ENCODE measurements at regions not wholly inside any gene's neighbourhood (a gene's known extent, or its start where the extent isn't known, plus 50 kb on each side); places are given as distances from the start of the nearest gene placed in this dataset.

DNA sequence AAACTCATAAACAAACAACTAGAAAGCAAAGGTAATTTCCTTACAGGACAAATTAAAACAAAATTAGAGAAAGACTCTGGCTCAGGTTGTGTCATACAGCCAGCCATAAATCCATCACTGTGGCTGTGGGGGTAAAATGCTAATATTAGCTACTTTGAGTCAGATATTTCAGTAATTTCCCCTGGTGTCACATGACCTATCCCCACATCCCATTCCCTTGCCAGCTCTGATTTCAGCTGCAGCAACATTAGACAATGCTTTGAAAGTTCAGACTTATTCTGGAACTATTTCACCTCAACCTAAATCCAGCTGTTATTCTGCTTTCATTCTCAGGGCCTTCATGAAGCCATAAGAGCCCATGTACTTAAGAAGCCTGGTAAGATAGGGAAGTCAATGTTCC, 55.3 kb downstream of the RPL10L start:
- TF ChIP-seq, protein P1, sequence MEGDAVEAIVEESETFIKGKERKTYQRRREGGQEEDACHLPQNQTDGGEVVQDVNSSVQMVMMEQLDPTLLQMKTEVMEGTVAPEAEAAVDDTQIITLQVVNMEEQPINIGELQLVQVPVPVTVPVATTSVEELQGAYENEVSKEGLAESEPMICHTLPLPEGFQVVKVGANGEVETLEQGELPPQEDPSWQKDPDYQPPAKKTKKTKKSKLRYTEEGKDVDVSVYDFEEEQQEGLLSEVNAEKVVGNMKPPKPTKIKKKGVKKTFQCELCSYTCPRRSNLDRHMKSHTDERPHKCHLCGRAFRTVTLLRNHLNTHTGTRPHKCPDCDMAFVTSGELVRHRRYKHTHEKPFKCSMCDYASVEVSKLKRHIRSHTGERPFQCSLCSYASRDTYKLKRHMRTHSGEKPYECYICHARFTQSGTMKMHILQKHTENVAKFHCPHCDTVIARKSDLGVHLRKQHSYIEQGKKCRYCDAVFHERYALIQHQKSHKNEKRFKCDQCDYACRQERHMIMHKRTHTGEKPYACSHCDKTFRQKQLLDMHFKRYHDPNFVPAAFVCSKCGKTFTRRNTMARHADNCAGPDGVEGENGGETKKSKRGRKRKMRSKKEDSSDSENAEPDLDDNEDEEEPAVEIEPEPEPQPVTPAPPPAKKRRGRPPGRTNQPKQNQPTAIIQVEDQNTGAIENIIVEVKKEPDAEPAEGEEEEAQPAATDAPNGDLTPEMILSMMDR (IDR thresholded peaks at IDR 0.05), result no peak
- TF ChIP-seq POLR2AphosphoS5 (IDR thresholded peaks at IDR 0.05), result no peak
- no peak for TF ChIP-seq EP300 (IDR thresholded peaks at IDR 0.05)
- TF ChIP-seq POLR2A (IDR thresholded peaks at IDR 0.05), result no peak
- H3K36me3 ChIP-seq, result no peaks in the 10 kb centered on the region
- H3K4me3 ChIP-seq, result no peak overlapping the region
- H3K27me3 ChIP-seq, result no peaks in the 10 kb centered on the region
- peak in 1 of 2 donors; percentile 3 for DNase-seq
- intact Hi-C loops (cut with DNase I; ENCODE audit: low total_unique reads), result no loop called here
- H3K4me1 ChIP-seq, result no peaks in the 10 kb centered on the region
- H3K27ac ChIP-seq, result no peak overlapping the region
- H3K9me3 ChIP-seq, result no peaks in the 10 kb centered on the region

DNA sequence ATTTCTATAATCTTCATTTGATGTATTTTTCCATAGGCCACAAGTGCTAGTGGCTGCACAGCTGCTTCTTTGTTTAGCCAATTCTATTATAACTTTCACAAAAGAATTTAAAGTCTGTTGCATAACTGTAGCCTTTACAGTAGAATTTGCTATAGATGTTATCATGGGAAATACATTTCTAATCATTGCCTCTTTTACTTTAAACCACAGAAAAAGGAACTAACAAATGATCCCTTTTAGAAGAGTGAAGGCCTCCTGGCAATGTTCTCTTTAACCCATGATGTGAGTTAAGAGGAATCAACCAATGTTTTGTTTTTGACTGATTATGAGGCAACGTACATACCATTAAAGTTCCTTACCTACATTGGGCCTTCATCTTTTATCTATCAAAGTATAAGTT, 68.8 kb downstream of the RPL10L start:
- no peaks in the 10 kb centered on the region for H3K27me3 ChIP-seq
- 61 to 75% (median 74%) methylated on average over 1 of the region's 1 CpG for WGBS, 5 donors
- H3K4me3 ChIP-seq, result no peak overlapping the region
- H3K9me3 ChIP-seq, result no peaks in the 10 kb centered on the region
- intact Hi-C loops (cut with DNase I; ENCODE audit: low total_unique reads), result no loop called here
- no peak for DNase-seq
- H3K4me1 ChIP-seq, result peaks cover 0 to 4% (median 0%) of the 10 kb centered on the region in 4 donors
- no peak overlapping the region for H3K27ac ChIP-seq
- H3K36me3 ChIP-seq, result no peaks in the 10 kb centered on the region
- no peak for TF ChIP-seq POLR2A (IDR thresholded peaks at IDR 0.05)
- TF ChIP-seq, protein P1 (IDR thresholded peaks at IDR 0.05), result no peak
- no peak for TF ChIP-seq POLR2AphosphoS5 (IDR thresholded peaks at IDR 0.05)
- no peak for TF ChIP-seq EP300 (IDR thresholded peaks at IDR 0.05)

DNA sequence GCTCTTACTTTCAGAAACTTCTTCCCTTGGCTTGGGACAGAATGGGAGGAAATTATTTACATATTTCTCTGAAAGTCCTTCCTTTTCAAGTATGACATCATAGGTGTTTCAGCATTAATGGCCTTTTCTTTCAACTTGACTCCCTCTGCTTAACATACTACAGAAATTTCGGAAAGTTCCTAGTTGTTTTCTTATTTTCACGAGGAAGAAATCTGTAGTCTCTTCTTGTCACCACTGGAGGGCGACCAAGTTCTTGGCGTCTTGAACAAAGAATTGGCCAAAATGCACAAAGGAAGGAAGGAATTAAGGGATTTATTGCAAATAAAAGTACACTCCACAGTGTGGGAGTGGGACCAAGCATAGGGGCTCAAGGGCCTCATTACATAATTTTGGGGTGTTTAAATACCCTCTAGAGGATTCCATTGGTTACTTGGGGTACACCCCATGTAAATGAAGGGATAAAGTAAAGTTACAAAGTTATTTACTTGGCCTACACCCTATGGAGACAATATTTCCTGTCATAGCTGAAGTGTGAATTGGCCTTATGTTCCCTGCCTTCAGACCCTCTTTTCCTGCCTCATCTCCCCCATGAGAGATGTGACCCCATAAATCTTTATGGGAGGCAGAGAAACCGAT, 70.4 kb downstream of the RPL10L start:
- Histone ChIP-seq H3K36me3 (no peaks in the 10 kb centered on the region), H3K4me3 (no peak overlapping the region), H3K4me1 (peaks cover 0 to 4% (median 0%) of the 10 kb centered on the region in 4 donors), H3K27me3 (no peaks in the 10 kb centered on the region), H3K9me3 (no peaks in the 10 kb centered on the region), H3K27ac (no peak overlapping the region)
- WGBS, 5 donors, result 24 to 41% (median 32%) methylated on average over 5 of the region's 5 CpGs
- no peak for TF ChIP-seq POLR2AphosphoS5 (IDR thresholded peaks at IDR 0.05)
- no peak for TF ChIP-seq POLR2A (IDR thresholded peaks at IDR 0.05)
- TF ChIP-seq, protein P1 (IDR thresholded peaks at IDR 0.05), result peak in 3 of 7 experiments; percentile 10 to 33 (median 30)
- TF ChIP-seq EP300 (IDR thresholded peaks at IDR 0.05), result no peak
- intact Hi-C loops (cut with DNase I; ENCODE audit: low total_unique reads), result no loop called here
- DNase-seq, result peak in 1 of 2 donors; percentile 55

DNA sequence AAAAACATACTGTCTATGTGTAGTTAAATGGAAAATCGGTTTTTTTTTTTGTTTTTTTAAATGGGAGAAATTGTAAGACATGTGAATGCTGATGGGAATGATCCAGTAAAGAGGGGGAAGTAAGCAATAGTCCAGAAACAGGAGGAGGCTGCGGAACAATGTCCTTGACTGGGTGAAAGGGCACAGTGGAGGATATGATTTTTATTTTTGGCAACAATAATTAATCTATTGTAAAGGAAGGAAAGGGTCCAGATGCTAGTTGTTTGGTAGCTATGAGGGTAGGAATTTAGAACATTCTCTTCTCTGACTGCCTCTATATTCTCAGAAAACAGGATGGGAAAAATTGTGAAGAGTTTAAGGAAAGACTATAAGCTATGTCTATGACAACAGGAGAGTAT, 76.6 kb downstream of the RPL10L start:
- no peak for TF ChIP-seq EP300 (IDR thresholded peaks at IDR 0.05)
- TF ChIP-seq, protein P1 (IDR thresholded peaks at IDR 0.05), result no peak
- TF ChIP-seq POLR2A (IDR thresholded peaks at IDR 0.05), result no peak
- TF ChIP-seq POLR2AphosphoS5 (IDR thresholded peaks at IDR 0.05), result no peak
- no peak overlapping the region for H3K4me3 ChIP-seq
- H3K27me3 ChIP-seq, result no peaks in the 10 kb centered on the region
- intact Hi-C loops (cut with DNase I; ENCODE audit: low total_unique reads), result no loop called here
- H3K9me3 ChIP-seq, result no peaks in the 10 kb centered on the region
- no peak overlapping the region for H3K27ac ChIP-seq
- H3K36me3 ChIP-seq, result no peaks in the 10 kb centered on the region
- no peaks in the 10 kb centered on the region for H3K4me1 ChIP-seq
- 48 to 65% (median 53%) methylated on average over 2 of the region's 2 CpGs for WGBS, 5 donors
- no peak for DNase-seq
